H1 (cell line): ENCODE measurements at regions not wholly inside any gene's neighbourhood (a gene's known extent, or its start where the extent isn't known, plus 50 kb on each side); places are given as distances from the start of the nearest gene placed in this dataset.

ENCODE experiments used
- CBX8 ChIP-seq: fragments of 300-800, 300-1000 bp; sonication (generic); IDR thresholded peaks from 2 replicates; pipeline ENCODE4 v1.7.1; 2016; ENCODE audit warnings: low read depth, low read length, borderline replicate concordance
- EZH2 ChIP-seq: fragments of 200-600 bp; sonication (generic); IDR thresholded peaks from 2 replicates; pipeline ENCODE4 v1.7.1; 2012; ENCODE audit warnings: low read depth, mild to moderate bottlenecking, moderate library complexity, low read length, inconsistent platforms; ENCODE audit not compliant: severe bottlenecking
- FOSL1 ChIP-seq: IDR thresholded peaks from 2 replicates; pipeline ENCODE4 v1.6.1; 2011; ENCODE audit warnings: mild to moderate bottlenecking, low read depth, low read length, moderate library complexity; ENCODE audit not compliant: insufficient read depth
- KDM5A ChIP-seq: fragments of 200-600 bp; IDR thresholded peaks from 2 replicates; pipeline ENCODE4 v1.7.1; 2012; ENCODE audit warnings: mild to moderate bottlenecking, low read length, inconsistent platforms, mixed read lengths
- TAF1 ChIP-seq: IDR thresholded peaks from 2 replicates; pipeline ENCODE4 v1.6.1; 2011; ENCODE audit warnings: mild to moderate bottlenecking, low read depth, low read length
- TAF7 ChIP-seq: optimal IDR thresholded peaks from 2 replicates; pipeline ENCODE3; 2011; ENCODE audit warnings: low read depth, mild to moderate bottlenecking, inconsistent platforms, low read length, moderate library complexity, borderline replicate concordance
- TEAD4 ChIP-seq: IDR thresholded peaks from 2 replicates; pipeline ENCODE4 v1.6.1; 2012; ENCODE audit warnings: low read depth, low read length, inconsistent platforms, mixed read lengths
- USF2 ChIP-seq: IDR thresholded peaks from 2 replicates; pipeline ENCODE4 v1.6.1; 2011; ENCODE audit warnings: low read length, improper control_type of control experiment
- ZNF274 ChIP-seq: IDR thresholded peaks from 2 replicates; pipeline ENCODE4 v1.7.0; 2012; ENCODE audit warnings: low read length, borderline replicate concordance; ENCODE audit errors: extremely low read depth

- TF ChIP-seq EZH2: no peak
- TF ChIP-seq ZNF274: no peak
- TF ChIP-seq KDM5A: no peak
- no peak for TF ChIP-seq TEAD4
- no peak for TF ChIP-seq TAF7
- no peak for TF ChIP-seq USF2
- TF ChIP-seq FOSL1: no peak
- no peak for TF ChIP-seq CBX8
- no peak for TF ChIP-seq TAF1
Measured at GRCh38 chr1:238673561-238673960, 712.8 kb upstream of the CHRM3 start (continued).
